SH-SY5Y (cell line): ENCODE measurements at regions not wholly inside any gene's neighbourhood (a gene's known extent, or its start where the extent isn't known, plus 50 kb on each side); places are given as distances from the start of the nearest gene placed in this dataset.

ENCODE experiments used
- GATA2 ChIP-seq: IDR thresholded peaks from 2 replicates; pipeline ENCODE4 v1.6.1; 2011; ENCODE audit warnings: mild to moderate bottlenecking, low read depth, low read length
- GATA3 ChIP-seq: IDR thresholded peaks from 2 replicates; pipeline ENCODE4 v1.6.1; 2011; ENCODE audit warnings: low read depth, mild to moderate bottlenecking, low read length, moderate library complexity

- TF ChIP-seq GATA3 (no peak), GATA2 (no peak)
Observed at GRCh38 chr3:72597756-72598195, 250.5 kb downstream of the SHQ1 start.
